SW 1271 (cell line): ENCODE measurements at regions not wholly inside any gene's neighbourhood (a gene's known extent, or its start where the extent isn't known, plus 50 kb on each side); places are given as distances from the start of the nearest gene placed in this dataset.
"Not testable (repeated sequence)": the region's sequence is repeated elsewhere in the genome, so short reads cannot be mapped to it uniquely, and the experiment has no call there.

Source experiments
- DNase-seq, 2 experiments: peaks; one replicate each; lab custom pipeline; 2025; lab: John Stamatoyannopoulos, UW

- no peak for DNase-seq
Observed at GRCh38 chr20:36082315-36082915, 72.1 kb upstream of the EPB41L1 start.

GRCh38 chr20:36083200-36083599, 71.3 kb upstream of the EPB41L1 start:
- not testable (repeated sequence) for DNase-seq

- no peak for DNase-seq
Observed at GRCh38 chr20:36084356-36084755, 70.2 kb upstream of the EPB41L1 start.

- DNase-seq = no peak
Observed at GRCh38 chr20:36084897-36085613, 69.5 kb upstream of the EPB41L1 start.

GRCh38 chr20:36085686-36086267, 68.8 kb upstream of the EPB41L1 start:
- DNase-seq = peak; percentile 35 to 71

- DNase-seq = no peak
Observed at GRCh38 chr20:36086767-36087166, 67.8 kb upstream of the EPB41L1 start.

- DNase-seq = no peak
Observed at GRCh38 chr20:36090223-36090622, 64.3 kb upstream of the EPB41L1 start.

- no peak for DNase-seq
Observed at GRCh38 chr20:36091561-36092397, 62.8 kb upstream of the EPB41L1 start.

GRCh38 chr20:36092398-36093024, 62.0 kb upstream of the EPB41L1 start:
- DNase-seq = no peak

GRCh38 chr20:36093025-36093803, 61.3 kb upstream of the EPB41L1 start:
- DNase-seq = no peak

GRCh38 chr20:36093804-36094145, 60.8 kb upstream of the EPB41L1 start:
- DNase-seq = no peak

- DNase-seq = no peak
Observed at GRCh38 chr20:36094497-36094896, 60.0 kb upstream of the EPB41L1 start.

- DNase-seq = no peak
Observed at GRCh38 chr20:36096435-36096834, 58.1 kb upstream of the EPB41L1 start.

- DNase-seq = no peak
Observed at GRCh38 chr20:36097337-36098151, 57.0 kb upstream of the EPB41L1 start.

- DNase-seq = no peak
Observed at GRCh38 chr20:36098364-36098763, 56.2 kb upstream of the EPB41L1 start.

- DNase-seq = no peak
Observed at GRCh38 chr20:36099106-36099505, 55.4 kb upstream of the EPB41L1 start.

GRCh38 chr20:36101192-36101591, 53.3 kb upstream of the EPB41L1 start:
- DNase-seq = no peak

GRCh38 chr20:36102306-36102705, 52.2 kb upstream of the EPB41L1 start:
- DNase-seq = no peak

- DNase-seq = no peak
Observed at GRCh38 chr20:36102809-36103596, 51.5 kb upstream of the EPB41L1 start.

GRCh38 chr20:36104244-36104643, 50.3 kb upstream of the EPB41L1 start:
- DNase-seq = no peak
